HG03432 (cell line): ENCODE measurements at regions not wholly inside any gene's neighbourhood (a gene's known extent, or its start where the extent isn't known, plus 50 kb on each side); places are given as distances from the start of the nearest gene placed in this dataset.

Source experiments
- ATAC-seq: cut with Tn5 transposase; IDR thresholded peaks from one replicate; pipeline ENCODE4 v1.9.1; 2021; ENCODE audit warnings: mild to moderate bottlenecking, moderate library complexity; ENCODE audit not compliant: unreplicated experiment

DNA sequence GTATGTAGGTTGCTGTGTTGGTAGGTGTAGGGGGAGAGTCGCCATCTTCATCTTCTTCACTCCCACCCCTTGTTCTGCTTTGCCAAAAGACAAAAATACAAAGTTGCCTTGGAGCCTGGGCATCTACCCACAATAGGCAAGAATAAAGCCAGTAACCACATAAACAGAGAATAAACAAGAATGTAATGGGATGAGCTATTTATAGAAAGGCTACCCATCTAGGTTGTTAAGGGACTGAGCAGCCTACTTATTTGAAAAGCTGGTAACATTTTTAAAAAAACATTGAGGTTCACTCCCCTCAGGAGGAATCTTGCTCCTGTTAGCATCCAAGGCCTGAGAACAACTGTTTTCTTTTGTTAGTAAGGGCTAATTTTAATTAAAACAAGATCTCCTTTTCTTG is 301.4 kb upstream of the STXBP5 start:
- ATAC-seq, result no peak

DNA sequence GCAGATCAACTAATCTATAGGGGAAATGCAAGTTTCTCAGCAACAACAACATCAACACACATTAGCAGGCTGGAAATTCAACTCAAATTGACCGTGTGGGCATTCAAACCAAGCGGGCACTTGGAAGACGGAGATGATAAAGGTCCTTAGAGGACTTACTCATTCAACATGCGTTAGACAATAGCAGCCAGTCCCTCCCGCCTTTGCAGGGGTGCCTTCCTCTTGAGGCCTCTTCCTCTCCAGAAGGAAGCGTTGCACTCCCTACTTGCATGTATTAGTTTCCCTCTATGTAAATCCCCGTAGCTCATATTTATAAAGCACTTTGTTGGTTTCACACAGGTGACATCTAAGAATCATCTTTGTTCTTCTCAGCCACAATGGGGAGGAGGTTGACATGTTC is 300.8 kb upstream of the STXBP5 start:
- no peak for ATAC-seq

DNA sequence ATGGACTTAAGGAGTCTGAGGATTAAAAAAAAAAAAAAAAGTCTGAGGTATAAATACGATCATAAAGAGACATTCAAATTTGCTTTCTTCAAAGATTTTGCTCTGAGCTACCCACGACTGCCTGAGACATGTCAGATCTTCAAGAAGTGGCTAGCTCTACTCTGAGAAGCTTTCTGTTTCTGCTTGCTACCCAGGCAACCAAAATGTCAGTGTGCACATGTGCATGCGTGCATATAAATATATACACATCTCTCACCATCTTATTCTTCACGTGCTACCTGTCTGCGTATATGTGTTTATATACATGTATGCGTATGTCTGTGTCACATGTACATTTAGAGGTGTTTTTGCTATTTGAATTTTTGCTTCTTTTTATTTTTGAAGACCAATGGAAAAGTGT is 299.6 kb upstream of the STXBP5 start:
- no peak for ATAC-seq

DNA sequence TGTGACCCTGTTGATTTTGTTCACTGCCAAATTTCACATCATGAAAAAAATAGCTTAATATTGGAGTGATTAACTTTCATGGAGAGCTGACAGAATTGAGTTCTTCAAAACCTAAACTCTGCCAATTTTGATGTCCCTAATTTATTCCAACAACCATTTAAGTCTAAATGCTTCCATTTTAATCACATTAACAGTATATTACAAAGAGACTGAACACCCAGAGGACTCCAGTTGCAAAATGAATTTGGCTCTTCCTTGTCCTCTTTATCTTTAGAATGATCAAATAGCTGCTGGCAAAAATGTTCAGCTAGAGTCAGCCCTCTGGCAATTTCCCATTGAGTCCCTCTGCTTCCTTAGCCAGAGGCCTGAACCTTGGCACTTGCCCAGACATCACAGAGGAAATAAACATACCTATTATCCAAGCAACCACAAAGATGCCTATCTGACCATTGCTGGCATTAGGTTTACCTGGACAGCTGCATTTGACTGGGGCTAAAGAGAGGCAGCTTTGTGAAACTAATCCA is 299.0 kb upstream of the STXBP5 start:
- ATAC-seq, result no peak

DNA sequence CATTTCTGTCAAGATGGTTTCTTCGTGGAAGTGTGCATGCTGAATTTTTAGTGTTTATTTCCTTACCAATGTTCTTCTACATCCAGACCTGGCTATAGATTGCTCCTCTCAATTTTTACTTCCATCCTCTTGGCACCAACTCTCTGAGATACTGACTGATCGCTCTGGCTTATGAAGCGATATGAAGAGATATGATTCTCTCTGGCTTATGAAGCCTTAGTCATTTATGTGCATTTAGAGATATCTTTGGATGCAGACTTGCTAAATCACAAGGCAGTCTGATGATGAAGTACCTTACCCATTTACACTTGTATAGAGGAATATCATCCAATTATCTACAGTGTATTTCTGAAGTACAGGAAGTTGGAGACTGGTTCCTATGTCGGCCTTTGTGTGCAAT is 295.4 kb upstream of the STXBP5 start:
- ATAC-seq, result no peak

DNA sequence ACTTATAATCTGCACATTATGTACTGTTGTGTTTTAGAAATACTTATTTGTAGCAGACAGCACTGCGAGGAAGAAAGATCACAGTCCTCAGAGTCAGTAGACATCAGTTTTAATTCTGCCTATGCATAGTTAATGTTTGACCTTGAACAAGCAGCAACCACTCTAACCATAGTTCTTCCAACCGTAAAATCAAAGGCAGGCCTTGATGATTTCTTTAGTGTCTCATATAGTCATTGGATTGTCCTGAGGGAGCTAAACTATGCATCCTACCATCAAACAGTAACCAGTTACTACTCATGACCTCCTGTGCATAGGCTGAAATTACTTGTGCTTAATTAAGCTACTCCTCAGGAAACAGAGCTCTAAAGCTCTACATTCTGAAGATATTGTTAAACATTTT is 294.8 kb upstream of the STXBP5 start:
- no peak for ATAC-seq

DNA sequence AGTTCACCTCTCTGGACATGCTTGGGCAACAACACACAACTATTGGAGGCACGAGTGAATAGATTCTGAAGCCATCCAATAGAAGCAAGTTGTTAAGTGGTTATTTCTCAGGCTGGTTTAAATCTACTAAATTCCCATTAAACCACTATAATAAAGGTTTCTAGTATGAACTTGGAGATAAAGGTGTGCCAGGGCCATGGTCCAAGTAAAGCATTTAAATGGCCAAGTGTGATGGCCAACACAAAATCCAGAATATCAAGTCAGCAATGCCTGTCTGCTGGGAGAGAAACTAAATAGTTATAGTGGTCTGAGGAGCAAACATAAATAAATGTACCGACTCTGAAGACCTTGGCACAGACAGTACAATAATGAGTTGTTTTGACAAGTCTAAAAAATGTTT is 294.3 kb upstream of the STXBP5 start:
- ATAC-seq, result no peak

DNA sequence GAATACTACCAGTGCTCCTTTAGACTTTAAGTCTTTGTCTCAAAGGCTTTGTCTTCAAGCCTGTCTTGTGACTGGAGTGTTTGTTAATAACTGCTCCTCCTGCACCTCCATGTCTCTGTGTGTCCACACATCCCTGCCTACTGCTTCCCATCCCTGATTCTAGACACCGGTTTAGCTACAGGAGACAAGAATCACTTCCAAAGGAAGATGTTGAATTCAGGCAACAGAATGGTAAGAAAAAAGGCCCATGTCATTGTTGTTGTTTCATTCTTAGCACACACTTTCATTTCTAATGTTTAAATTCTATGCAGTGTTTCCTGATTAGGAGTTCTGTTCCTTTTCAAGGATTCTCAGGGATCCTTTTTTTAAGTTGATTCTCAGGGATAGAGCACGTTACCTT is 293.6 kb upstream of the STXBP5 start:
- ATAC-seq, result no peak

DNA sequence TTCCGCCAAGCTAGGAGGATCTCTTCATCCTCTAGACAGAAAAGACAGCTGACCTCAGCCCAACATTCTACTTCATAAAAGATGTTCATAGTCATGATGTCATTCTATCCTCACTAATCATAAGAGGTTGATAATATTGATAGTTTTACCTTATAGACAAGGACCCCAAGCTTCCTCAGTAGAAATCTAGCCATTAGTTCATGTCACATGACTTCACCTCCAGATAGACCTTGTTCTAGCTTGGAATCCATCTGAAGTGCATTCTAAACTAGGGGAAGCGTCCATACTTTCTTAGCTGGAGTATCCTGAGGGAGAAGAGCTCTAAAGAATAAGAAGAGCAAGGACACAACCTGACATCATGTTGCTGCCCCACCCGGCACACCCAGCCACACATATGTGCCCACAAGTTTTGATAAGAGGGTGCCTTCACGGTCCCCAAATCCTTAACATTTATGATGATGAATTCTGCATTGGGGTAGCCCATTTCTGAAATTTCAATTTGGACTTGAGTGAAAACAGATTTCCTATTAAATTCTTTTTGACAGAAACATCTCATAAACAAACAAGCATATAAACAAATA is 292.5 kb upstream of the STXBP5 start:
- ATAC-seq, result no peak

DNA sequence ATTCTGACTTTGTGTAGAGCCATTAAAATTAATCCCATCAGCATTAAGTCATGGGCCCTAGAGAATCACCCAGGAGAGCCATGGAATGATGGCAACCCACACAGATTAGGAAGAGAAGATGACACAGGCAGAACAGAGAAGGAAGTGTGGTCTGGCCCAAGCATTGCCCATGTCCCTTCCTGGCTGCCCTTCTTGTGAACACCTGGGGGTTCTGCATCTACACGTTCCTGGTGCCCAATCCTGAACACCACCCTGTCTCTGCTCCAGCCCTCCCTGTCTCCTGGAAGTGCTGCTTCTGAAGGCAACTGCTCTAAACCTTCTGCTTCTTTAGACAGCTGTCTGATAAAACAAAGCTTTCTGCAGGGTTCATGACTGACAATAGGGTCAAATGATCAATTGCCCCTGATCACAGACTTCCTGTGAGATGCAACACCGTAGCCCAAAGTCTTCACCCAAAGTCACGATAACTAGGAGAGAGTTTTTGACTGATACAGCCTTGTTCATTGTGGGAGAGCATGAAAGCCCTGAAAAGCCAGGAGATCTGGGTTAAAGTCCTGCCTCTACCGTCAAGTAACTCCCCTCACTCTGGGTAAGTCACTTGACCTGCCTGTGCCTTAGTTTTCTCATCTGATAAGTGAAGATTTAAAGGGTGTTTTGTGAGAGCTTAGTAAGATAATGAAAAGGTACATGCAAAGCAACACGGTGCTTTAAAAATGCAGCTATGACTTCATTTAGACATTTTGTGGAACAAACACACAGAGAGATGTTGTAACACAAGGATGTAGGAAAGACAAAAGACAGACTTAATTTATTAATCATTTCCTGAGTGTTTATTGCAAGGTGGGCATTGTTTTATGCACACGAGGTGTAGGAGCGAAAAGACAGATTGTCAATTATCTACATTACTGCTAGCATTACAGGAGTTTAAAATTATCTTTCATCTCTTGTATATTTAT is 291.2 kb upstream of the STXBP5 start:
- no peak for ATAC-seq

DNA sequence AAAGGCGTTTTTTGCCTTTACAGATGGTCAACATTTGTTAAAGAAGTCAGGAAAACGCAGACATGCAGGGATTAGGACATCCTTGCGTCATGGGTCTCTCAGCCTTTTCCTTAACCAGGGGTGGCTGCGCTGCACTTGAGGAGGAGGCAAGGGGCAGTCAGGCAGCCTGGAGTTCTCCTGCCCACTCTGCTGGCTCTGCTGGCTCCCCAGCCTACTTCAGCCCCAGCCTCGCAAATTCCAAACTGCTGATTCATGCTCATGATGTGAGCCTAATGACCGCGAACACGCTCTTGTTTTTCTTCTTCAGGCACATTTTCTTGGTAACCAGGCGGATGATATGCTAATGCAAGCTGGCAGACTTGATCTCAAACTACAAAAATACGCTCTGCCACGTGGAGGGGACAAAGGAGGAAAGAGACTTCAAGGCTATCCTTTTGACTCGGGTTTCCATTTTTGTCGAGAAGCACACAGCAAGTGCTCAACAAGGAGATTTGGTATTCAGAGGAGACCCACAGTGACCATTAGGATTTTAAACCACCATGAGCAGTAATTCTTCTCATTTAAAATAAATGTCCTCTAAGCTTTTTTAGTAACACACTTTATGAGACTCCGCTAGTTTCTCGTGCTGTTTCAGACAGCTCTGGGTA is 290.3 kb upstream of the STXBP5 start:
- ATAC-seq, result no peak

DNA sequence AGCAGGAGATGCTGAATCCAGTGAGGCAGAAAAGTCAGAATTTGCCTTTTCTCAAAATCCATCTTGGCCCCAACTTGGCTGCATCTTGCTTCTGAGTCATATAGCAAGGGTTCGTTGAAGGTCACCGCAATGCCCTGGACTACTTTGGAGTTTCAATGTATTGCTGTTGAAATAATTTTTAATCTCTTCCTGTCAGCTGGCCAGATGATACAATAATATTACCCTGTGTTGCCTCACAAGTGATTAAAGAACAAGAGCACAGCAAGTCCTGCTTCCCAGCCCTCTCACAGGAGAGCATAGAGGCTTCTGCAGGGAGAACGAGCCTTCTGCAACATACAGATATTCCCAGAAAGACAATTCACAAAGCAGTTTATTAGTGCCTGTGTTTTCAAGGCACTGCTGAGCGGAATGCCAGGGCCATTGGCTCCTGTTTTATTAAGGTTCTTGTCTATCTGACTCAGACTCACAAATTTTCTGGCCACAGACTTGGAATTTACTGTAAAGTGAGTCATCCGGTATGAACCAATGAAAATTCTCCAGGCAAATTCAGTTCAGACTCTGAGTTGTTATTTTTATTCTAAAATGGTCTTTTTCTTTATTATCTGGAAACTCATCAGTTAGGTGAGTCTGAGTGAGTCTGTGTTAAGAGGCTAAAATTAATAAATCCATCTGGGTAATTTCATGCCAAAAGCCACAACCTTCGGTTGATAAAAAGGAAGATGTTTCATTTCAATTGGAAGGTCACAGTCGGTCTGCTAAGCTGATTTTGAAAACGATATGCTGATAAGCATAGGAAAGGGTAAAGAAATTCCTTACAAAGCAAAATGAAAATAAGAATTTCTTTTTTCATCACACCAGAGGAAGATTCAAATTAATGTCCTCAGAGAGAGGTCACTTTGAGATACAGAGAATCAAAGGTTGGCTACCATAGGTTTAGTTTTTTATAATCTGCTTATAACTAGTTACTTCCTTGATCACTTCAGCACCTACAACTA is 289.4 kb upstream of the STXBP5 start:
- ATAC-seq, result no peak

DNA sequence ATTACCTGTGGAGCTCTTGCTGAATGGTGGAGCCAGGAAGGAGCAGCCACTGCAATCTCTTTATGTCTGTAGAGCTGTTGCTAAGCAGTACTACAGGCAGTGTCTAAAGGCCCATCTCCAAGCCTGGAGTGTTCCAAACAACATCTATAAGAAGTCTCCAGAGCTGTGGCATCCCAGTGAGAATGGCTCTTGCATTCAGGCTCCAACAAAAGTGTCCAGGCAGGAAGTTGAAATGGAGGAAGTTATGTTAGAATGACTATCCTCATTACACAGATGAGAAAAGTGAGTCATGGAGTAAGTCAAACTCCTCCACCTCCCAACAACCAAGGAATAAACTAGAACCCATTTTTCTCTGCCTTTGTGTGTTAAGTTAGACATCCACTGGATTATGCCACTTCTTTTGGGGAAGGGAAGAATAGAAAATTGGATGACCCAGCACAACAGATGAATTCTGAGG is 288.5 kb upstream of the STXBP5 start:
- ATAC-seq, result no peak

DNA sequence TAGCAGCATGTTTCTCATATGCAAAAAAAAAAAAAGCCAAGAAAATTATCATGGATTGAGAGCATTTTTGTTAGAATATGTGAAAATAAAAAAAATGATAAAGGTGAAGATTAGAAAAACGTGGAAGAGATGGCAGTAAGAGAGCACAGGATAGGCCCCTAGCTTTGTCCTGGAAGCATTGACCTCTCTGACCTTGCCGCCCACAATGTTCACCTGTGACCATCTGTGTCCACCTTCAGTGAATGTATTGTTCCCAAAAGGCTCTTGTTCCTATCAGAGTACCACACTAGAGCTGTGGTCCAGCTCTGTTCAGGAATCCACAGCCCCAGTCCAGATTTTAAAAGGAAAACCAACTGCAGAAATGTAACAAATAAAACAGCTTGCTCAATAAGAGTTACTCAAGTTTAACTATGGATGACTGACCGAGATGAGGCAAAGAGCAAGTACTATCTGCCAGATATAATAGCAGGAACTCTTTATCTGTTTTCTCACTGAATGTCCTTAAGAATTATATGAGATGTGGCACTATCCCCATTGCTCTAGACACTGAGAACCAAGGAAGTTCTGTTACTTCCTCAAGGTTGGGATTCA is 287.7 kb upstream of the STXBP5 start:
- no peak for ATAC-seq

DNA sequence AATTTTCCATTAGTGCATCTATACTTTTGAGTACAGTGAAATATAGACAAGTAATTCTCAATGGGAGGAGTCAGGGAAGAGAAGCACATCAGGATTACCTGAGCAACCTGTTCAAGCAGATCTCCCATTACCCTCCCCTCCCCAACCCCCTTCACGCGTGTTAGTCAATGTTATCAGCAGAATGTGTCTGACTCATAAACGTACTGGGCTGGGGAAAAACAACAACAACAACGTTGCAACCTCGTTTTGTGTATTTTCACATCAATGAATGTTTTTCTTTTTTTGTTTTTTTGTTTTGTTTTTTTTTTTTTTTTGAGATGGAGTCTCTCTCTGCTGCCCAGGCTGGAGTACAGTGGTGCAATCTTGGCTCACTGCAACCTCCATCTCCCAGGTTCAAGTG is 287.0 kb upstream of the STXBP5 start:
- no peak for ATAC-seq

DNA sequence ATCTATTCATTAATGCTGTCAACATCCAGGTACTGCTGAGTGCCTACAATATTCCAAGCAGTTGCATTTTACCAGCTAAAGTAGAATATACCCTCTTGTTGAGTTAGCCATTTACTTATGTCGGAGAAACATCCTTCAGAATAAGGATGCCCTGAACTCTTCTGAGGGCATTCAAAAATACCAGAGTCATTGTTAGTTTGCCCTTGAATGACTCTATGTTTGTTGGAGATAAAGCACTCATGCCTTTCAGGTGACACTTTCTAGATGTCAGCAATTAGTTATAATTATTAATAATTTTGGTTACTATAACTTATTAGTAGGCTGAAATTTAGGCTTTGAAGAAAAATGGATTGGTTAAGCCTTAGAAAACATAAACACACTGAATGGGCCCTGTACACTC is 286.2 kb upstream of the STXBP5 start:
- no peak for ATAC-seq

DNA sequence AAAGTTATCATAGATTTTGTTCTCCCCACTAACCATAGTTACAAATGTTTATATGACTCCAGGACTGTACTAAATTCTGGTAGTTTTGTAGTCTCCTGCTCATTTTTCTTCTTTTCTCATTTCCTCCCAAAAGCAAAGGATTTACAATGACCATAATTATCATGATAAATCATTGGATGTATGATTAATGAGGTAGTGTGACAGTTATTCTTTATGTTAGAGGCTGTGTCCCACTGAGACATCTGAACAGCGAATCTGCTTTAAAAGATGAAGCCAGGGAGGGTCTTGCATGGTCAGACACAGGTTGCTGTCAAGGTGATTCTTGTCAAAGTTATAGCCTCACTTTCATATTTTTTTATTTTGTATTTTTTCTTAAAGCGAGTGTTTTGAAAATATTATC is 285.2 kb upstream of the STXBP5 start:
- ATAC-seq, result no peak

DNA sequence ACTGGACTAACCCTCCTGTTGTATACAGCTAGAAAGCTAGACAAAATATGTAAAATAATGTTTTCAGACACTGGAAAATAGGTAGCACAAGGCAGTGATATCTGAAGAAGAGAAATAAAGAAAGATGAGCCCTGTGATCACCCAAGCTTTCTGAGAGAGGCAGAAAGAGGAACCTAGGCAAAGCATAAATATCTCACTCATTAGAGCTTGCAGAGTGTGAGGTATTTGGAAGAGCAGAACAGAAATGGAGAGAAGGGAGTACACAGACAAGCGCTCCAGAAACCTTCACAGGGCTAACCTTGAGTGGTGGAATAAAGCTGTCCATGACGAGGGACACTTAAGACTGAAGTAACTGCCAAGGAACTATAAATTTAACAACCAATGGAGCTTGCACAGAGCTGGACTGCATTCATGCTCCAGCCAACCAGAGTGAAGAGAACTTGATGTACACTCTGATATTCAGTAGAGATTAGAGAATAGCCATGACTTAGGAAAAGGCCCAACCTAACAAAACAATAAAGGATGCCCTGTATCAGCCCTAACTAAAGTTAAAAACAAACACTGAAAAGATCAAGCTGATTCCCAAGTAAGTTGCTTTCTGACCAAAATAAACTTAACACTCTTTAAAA is 280.9 kb upstream of the STXBP5 start:
- ATAC-seq, result no peak

DNA sequence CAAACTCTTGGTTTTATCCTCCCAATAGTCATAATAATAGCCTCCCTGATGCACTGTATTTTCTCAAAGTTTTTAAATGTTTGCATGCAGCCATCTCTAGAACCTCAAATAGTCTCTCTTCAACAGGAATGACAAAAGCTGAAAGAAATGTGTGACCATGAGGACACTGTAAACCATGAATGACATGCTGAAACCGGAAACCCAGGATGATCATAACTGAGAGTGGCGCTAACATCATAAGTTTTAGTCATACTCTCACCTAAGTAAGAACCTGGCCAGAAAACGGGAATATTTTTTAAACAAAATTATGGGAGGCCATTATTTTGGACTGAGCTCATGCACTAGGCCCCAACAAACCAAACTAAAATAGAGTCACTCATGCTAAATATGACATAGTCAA is 278.4 kb upstream of the STXBP5 start:
- no peak for ATAC-seq

DNA sequence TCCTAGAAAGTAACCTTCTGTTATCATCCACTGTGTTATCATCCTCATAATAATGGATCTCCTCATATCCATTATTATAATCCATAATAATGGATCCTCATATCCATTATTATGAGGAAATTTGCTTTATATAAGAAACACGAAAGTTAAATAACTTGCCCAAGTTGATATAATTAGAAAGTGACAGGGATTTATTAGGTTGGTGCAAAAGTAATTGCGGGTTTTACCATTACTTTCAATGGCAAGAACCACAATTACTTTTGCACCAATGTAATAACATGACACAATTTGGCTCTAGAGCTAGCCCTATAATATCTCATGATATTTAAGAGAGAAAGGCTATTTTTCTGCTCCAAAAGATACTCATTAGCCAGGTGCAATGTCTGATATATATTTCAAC is 275.7 kb upstream of the STXBP5 start:
- no peak for ATAC-seq
